ENCODE measurements at regions not wholly inside any gene's neighbourhood (a gene's known extent, or its start where the extent isn't known, plus 50 kb on each side); places are given as distances from the start of the nearest gene placed in this dataset.
A peak's percentile ranks its signal among the peaks of the same experiment; 100 is the strongest.

DNA sequence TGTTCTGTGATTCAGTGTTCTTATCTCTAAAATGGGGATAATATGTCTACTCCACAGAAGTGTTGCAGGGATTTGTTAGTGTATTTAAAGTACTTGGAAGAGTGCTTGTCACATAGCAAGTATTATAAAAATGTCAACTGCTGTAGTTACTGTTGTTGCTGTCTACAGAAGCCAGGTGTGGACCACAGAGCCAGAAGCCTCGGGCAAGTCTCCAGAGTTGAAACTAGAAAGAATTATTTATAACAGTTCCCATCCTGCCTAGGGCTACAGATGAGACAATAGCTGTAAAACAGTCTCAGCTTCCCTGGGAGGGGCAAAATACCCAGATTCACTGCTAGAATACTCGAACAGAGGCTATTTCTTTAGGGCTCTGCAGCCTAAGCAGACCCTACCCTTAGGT, 55.4 kb upstream of the FUT8 start:
- Histone ChIP-seq H3K9me1 (ENCODE audit: control insufficient read depth, extremely low read depth, insufficient read depth, low read length) (no peaks in the 10 kb centered on the region), H3K4me1 (ENCODE audit: control insufficient read depth, extremely low read depth, insufficient read depth, low read length) (peaks cover 53% of the 10 kb centered on the region), H3K27me3 (ENCODE audit: control insufficient read depth, extremely low read depth, insufficient read depth, low read length) (no peaks in the 10 kb centered on the region), H3K9ac (ENCODE audit: control insufficient read depth, extremely low read depth, insufficient read depth, low read length) (no peak overlapping the region), H4K20me1 (ENCODE audit: control insufficient read depth, extremely low read depth, insufficient read depth, low read length) (no peaks in the 10 kb centered on the region), H3K4me3 (ENCODE audit: control insufficient read depth in 2 of 3, extremely low read depth in 1 of 3, insufficient read depth in 2 of 3, low read depth in 1 of 3, low read length in 3 of 3) (no peak overlapping the region), H3K4me2 (ENCODE audit: control insufficient read depth, extremely low read depth, insufficient read depth, low read depth, low read length) (peak overlapping the region; percentile 50), H3K79me2 (ENCODE audit: control insufficient read depth, insufficient read depth, low read length) (no peaks in the 10 kb centered on the region), H3K9me3 (ENCODE audit: control insufficient read depth, low read depth, low read length) (no peaks in the 10 kb centered on the region), H2AFZ (ENCODE audit: control insufficient read depth, low read length) (no peak overlapping the region), H3K27ac (ENCODE audit: control insufficient read depth, insufficient read depth, low read length) (peak overlapping the region; percentile 71), H3K36me3 (ENCODE audit: control insufficient read depth in 2 of 2, extremely low read depth in 1 of 2, insufficient read depth in 2 of 2, low read length in 2 of 2) (no peaks in the 10 kb centered on the region)
- TF ChIP-seq CTCF (optimal IDR thresholded peaks at IDR 0.05 in 1 of 3, IDR thresholded peaks at IDR 0.05 in 1 of 3, conservative IDR thresholded peaks at IDR 0.05 in 1 of 3; ENCODE audit: extremely low read depth in 1 of 3, insufficient read depth in 2 of 3, low read length in 3 of 3) (no peak), EZH2 (IDR thresholded peaks at IDR 0.05; ENCODE audit: low read length) (no peak)
- DNase-seq (ENCODE audit: low read depth, low spot score): peak; percentile 25
- dilution Hi-C loops (cut with MboI; ENCODE audit: extremely low pct_ligation_motif_present, low sequenced_read_pairs): no loop called here
- FAIRE-seq: no peak

DNA sequence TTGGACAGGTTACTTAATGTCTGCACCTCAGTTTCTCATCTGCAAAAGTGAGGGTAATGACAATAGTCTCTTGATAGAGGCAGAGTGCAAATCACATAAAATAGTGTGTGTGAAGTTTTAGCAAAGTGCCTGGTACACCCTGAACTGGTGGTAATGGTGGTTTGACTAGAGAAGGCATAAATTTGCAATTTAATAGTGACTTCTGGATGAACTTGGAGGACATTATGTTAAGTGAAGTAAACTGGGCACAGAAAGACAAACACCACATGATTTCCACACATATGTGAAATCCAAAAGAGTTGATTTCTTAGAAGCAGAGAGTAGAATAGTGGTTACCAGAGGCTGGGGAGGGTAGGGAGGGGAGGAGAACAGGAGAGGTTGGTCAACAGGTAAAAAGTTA, 54.8 kb upstream of the FUT8 start:
- H3K27ac ChIP-seq (ENCODE audit: control insufficient read depth, insufficient read depth, low read length): peak overlapping the region; percentile 71
- peak overlapping the region; percentile 50 for H3K4me2 ChIP-seq (ENCODE audit: control insufficient read depth, extremely low read depth, insufficient read depth, low read depth, low read length)

More for the DNA sequence above, 54.8 kb upstream of the FUT8 start:
- dilution Hi-C loops (cut with MboI; ENCODE audit: extremely low pct_ligation_motif_present, low sequenced_read_pairs): no loop called here
- Histone ChIP-seq H4K20me1 (ENCODE audit: control insufficient read depth, extremely low read depth, insufficient read depth, low read length) (no peaks in the 10 kb centered on the region), H3K36me3 (ENCODE audit: control insufficient read depth in 2 of 2, extremely low read depth in 1 of 2, insufficient read depth in 2 of 2, low read length in 2 of 2) (no peaks in the 10 kb centered on the region), H2AFZ (ENCODE audit: control insufficient read depth, low read length) (no peak overlapping the region), H3K9ac (ENCODE audit: control insufficient read depth, extremely low read depth, insufficient read depth, low read length) (no peak overlapping the region), H3K79me2 (ENCODE audit: control insufficient read depth, insufficient read depth, low read length) (no peaks in the 10 kb centered on the region), H3K9me1 (ENCODE audit: control insufficient read depth, extremely low read depth, insufficient read depth, low read length) (no peaks in the 10 kb centered on the region), H3K9me3 (ENCODE audit: control insufficient read depth, low read depth, low read length) (no peaks in the 10 kb centered on the region), H3K27me3 (ENCODE audit: control insufficient read depth, extremely low read depth, insufficient read depth, low read length) (no peaks in the 10 kb centered on the region), H3K4me3 (ENCODE audit: control insufficient read depth in 2 of 3, extremely low read depth in 1 of 3, insufficient read depth in 2 of 3, low read depth in 1 of 3, low read length in 3 of 3) (no peak overlapping the region), H3K4me1 (ENCODE audit: control insufficient read depth, extremely low read depth, insufficient read depth, low read length) (peaks cover 56% of the 10 kb centered on the region)
- FAIRE-seq: no peak
- no peak for TF ChIP-seq EZH2 (IDR thresholded peaks at IDR 0.05; ENCODE audit: low read length)
- TF ChIP-seq CTCF (optimal IDR thresholded peaks at IDR 0.05 in 1 of 3, IDR thresholded peaks at IDR 0.05 in 1 of 3, conservative IDR thresholded peaks at IDR 0.05 in 1 of 3; ENCODE audit: extremely low read depth in 1 of 3, insufficient read depth in 2 of 3, low read length in 3 of 3): no peak
- DNase-seq (ENCODE audit: low read depth, low spot score): no peak

Measured in keratinocyte (primary cell).